NCI-H1092 (cell line): ENCODE measurements at regions not wholly inside any gene's neighbourhood (a gene's known extent, or its start where the extent isn't known, plus 50 kb on each side); places are given as distances from the start of the nearest gene placed in this dataset.

Experiments used
- DNase-seq: peaks from one replicate; lab custom pipeline; 2025; lab: John Stamatoyannopoulos, UW

DNA sequence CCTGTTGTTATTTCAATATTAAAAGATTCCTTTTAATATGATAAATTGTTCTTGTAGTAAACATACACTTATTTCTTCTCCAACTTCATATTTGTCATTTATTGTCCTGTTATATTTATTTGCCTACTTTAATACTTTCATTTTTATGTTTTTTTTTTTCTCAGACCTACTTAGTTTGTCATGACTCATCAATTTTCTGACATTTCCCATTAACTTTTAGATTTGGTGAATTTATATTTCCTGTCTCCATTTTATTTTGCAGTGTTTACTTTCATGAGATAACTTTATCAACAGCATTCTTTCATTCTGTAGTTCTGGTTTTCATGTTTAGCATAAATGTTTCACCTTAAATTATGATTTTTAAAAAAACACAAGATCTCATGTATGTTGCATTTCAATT lies 788.7 kb downstream of the EFNA5 start:
- no peak for DNase-seq

DNA sequence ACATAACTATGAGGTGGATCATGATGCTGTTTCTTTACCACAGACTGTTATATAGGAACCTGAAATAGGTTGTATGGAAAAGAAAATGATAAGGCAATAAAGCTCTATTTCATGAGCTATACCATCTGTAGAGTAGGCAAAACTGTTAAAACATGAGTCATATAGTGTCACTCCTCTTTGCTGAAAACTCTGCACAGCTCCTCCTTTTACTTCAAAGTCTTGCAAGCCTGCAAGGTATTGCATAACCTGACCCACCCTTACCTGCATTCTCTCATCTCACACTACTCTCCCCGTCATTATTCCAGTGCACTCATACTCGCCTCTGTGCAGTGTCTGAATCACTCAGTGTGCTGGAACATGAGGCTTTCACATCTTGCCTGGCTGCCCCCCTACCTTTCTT lies 790.1 kb downstream of the EFNA5 start:
- DNase-seq = no peak

DNA sequence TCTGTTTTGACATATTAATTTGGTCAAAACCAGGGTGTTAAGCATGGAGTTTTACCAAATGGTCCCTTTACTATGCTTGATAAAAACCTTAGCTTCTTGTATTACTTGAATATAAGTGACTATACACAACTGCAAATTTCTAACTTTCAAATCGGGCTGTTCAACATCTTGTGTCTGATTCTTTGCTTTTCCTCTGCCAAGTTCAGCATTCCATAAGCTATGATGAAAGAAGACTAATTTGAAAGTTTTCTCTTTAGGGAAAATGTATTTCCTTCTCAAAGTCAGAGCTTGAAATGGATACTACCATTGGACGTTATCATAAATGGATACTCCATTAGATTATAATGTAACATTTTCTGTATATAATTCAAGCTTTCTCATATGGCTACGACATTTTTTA lies 792.9 kb downstream of the EFNA5 start:
- DNase-seq = no peak

GRCh38 chr5:106876665-106877194 lies 794.0 kb downstream of the EFNA5 start:
- DNase-seq = no peak

DNA sequence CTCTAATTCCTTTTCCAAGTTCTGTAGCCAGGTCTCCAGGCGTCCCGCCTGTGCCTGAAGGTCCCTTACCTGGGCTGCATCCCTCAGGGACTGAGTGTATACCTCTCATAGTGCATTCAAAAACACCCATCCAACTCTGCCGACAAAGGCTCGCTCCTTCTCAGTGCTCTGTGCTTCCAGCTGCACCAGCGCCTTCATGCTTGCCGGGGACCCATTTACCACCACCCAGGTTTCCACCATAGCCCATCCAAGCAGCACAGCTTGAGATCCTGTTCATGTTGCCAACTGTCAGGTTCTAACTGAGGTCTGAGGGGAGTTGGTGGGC lies 794.5 kb downstream of the EFNA5 start:
- no peak for DNase-seq

- no peak for DNase-seq
Observed at GRCh38 chr5:106875591-106876297, 795.0 kb downstream of the EFNA5 start.

- no peak for DNase-seq
Observed at GRCh38 chr5:106874974-106875373, 795.8 kb downstream of the EFNA5 start.

DNA sequence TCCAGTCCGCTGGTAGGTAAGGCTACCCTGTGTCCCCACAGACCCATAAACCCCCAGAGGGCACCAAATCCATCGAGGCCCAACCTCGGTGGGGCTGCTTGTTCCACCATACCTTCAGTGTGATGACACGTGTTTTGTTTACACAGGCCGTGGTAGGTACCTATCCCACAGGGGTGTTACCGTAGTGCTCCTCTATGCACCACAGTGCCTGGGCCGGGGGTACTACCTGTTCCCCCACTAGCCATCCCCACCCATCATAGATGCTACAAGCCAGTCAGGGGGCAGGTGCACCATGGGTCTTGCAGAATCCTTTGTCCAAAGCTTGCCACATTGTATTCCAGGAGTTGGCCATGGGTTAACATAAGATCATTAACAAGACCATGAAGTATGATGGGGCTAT lies 796.2 kb downstream of the EFNA5 start:
- no peak for DNase-seq

GRCh38 chr5:106873568-106873967 lies 797.2 kb downstream of the EFNA5 start:
- no peak for DNase-seq

DNA sequence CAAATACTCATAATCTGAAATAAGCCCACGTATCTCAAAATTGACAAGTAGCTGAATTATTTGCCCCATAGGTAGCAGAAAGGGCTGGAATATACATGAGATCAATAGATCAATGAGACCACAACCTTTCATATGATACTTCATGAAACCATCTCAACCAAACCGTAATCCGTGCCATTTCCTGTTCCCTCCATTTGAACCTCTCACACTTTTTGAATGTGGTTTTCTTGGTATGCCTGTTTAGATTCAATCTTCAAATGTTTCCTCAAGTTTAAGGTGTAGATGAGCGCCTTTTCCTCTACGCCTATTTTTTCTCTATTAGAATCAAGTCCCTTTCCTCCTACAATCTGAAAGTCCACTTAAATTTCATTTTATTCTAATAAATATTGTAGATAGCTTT lies 805.5 kb downstream of the EFNA5 start:
- no peak for DNase-seq

DNA sequence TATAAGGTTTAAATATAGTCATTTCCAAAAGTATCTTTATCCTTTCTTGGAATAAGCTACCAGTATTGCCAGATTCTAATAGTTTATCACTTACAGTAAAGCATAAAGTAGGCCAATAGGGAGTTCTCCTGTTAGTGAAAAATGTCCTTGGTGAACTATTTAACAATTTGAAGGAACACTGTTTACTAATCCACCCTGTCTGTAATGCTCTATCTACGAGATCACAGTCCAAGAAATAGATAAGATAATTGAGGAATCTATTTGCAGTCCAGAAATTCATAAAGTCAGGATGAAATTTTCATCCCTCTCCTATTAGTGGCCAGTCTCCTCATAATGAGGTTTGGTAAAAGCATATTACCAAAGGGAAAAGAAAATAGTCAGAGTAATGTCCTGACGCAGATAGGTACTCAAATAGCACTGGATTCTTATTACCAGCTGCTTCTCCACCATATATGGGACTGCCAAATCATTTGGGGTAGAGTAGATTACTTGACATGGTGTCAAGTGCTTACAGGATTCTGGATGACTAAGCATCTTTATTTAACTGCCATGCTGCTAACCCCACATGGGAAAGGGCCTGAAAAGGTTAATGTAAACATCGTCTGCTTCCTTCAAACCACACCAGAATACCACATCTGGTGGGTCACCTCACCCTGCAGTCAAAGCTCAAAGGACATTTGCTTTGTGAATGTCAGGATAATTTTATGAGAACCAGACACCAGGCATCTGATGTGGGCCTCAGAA lies 808.1 kb downstream of the EFNA5 start:
- no peak for DNase-seq

DNA sequence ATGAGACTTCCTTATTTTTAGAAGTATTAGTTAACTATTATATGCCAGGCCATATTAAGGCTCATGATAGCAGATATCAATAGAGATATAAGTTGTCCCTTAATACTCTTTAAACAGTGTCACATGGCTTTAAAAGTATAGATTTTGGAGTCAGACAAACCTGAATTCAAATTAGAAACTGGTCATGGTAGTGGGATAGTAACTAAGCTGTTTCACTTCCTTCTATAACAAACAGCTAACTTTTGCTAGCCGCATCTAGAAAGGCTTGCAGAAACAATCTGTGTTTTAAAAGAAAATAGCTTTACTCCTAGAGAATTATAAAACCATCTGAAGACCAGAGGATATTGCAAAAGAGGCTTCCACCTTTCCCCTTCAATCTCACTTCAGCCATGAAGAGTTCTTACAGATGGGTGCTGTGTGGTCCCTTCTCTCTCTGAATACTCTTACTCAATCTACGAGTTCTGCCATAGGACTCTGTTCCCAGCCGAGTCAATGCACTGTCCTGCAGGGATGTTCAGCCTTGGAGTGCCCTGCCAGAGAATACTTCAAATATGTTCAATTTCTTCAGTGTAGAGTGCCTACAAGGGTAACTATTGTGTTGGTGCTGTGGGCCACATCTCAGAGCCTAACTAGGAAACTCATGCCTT lies 810.2 kb downstream of the EFNA5 start:
- DNase-seq = no peak

- no peak for DNase-seq
Observed at GRCh38 chr5:106858616-106859015, 812.1 kb downstream of the EFNA5 start.

DNA sequence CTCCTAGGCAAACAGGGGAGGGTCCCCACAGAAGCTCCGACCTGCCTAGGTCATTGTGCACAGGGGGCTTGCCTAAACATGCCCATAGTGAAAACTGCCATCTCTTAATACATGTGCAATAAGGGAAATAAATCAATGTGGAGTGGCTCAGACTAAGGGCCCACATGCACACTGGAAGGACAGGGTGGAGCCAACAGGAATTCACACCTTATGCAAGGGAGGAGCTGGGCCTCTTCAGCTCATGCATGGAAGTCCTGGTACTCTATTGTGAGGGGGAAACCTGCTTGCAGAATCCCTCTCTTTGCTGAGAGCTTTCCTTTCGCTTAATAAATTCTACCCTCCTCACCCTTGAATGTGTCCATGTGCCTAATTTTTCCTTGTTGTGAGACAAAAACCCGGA lies 815.8 kb downstream of the EFNA5 start:
- no peak for DNase-seq

DNA sequence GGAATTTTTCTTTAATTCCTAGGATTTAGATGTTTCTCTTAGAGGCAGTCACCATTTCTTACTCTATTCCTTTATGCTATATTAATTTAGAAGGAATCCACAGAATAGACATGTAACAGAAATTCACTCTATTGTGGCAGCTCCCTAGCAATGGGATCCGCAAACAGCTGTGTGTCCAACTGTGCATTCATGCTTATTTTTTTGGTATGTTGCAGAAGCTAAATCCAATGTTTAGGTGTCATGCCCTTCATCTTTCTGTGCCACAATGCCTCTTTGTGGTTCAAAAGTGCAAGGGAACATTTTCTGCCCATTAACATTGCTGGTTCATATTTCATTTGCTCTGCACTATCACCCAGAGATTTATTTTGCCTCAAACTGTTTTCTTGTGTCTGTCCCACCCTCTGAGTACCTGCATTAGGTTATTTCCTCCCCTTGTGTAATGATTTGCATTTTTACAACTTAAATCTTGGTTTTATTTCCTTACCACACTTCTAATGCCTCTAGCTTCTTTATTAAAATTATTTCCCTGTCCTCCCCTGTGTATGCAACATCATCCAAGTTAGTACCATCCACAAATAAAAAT lies 816.5 kb downstream of the EFNA5 start:
- no peak for DNase-seq

DNA sequence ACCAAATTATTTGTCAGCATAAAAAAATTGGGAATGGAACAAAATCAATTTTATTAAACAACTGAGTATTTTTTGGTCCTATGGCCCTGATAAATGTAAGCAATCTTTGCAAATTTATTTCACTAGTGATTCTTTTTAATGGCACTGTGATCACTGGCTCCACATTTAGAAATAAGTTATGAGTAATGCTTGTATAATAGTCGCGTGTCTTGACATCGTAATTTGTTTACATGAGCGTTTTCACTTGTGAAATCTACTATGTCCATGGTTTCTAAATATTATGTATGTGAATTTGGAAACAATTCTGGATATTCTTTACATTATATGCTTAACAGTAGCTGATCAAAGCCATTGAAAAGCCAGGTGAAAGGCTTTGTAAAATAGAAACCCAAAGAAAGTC lies 817.5 kb downstream of the EFNA5 start:
- DNase-seq = no peak

GRCh38 chr5:106849266-106849665 lies 821.5 kb downstream of the EFNA5 start:
- DNase-seq = no peak

DNA sequence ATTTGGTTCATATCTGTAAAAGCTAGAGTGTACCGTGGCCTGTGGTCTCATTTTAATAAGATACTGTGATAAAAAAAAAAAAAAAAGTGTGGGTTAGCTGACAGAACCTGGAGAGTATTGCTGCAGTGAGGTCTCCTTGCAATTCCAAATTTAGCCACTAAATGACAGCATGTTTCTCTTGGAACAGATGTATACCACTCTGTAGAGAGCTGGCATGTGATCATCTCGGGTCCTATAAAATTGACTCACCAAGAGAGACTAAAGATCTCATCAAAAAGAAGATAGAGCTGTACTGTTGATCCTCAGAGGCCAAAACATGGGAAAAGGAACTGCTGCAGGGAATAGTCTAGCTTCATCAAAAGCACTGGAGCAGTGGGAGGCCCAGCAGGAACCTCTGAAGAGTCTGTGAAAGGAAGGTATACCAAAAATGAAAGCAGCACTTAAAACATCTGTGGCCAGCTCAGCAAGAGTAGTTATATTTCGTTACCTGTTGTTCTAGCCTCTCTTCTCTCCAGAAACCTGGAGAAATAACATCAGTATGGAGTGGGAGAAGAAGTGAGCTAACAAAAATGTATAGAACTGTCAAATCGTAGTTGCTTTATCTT lies 826.8 kb downstream of the EFNA5 start:
- no peak for DNase-seq

DNA sequence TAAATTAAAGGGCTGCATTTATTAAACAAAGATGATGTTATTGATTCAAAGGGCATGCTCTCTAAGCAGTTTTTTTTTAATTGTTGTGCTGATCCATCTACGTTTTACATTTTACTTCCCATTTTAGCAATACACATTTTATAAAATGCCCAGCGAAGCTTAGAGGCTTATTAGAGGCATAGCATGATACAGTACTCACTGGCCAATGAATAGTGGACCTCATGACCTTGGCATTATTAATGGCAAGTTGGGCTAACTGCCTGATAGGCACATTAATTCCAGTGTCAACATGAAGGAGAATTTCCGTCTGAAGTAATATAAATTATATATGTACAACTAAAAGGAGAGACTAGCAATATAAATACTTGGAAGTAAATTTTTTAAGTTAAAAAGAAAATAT lies 837.2 kb downstream of the EFNA5 start:
- DNase-seq = no peak

GRCh38 chr5:106827061-106827460 lies 843.7 kb downstream of the EFNA5 start:
- no peak for DNase-seq

DNA sequence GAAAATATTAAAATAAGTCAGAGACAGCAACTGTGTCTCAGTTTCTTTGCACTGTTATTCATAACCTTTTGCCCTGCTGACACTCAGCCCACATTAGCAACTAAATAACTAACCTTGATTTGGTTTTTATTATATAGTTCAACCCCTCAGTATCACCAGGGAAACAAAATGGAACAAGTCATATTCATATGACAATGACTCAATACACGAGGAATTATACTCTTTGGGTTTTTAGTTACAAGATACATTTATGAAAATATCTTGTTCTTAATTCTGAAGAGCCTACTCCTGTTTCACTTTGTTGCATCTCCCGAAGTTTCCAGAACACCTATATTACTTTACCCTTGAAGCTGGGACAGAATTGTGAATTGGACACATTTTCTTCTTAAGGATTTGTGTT lies 845.4 kb downstream of the EFNA5 start:
- DNase-seq = no peak

DNA sequence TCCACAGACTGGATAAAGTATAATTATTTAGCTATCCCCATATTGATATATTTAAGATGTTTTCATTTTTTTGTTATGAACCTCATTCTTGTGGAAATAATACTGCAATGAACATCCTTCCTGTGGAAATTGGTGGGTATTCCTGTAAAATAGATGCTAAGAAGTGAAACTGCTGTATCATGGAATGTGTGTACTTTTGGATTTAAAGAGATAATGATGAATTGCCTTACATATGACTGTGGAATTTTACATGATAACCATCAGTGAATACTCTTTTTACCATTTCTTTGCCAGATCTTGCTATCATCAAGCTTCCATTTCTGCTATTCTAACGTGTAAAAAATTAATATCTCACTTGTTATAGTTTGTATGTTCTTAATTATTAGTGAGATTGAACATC lies 847.9 kb downstream of the EFNA5 start:
- DNase-seq = no peak
